GM21526 (cell line): ENCODE measurements at regions not wholly inside any gene's neighbourhood (a gene's known extent, or its start where the extent isn't known, plus 50 kb on each side); places are given as distances from the start of the nearest gene placed in this dataset.

Experiments
- ATAC-seq: cut with Tn5 transposase; IDR thresholded peaks from one replicate; pipeline ENCODE4 v1.9.1; 2021; ENCODE audit warnings: moderate library complexity; ENCODE audit not compliant: unreplicated experiment, low FRiP score

DNA sequence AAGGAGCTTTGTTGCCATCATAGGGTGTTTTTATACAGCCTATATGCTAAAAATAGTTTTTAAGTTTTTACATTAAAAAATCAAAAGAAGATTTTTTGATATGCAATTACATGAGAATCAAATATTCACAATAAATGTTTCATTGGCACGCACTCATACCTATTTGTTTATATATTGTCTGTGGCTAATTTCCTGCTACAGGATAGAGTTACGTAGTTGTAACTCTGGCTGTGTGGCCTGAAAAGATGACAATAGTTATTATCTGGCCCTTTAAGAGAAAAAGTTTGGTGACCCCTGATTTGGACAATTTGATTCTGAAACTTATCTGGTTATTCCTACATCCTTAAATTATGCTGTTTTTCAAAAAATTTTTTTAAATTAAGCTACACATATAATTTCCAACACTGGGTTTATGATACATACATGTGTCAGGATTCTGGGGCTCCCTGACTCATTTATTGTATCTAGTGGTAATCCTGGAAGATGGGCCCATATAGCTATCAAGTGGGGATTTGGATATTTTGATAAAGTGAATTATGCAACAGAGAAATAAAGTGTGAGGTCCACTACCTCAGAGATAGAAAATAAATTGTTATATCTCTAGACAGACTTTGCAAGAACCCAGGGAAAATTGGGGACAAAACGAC lies 370.2 kb upstream of the LYPLAL1 start:
- no peak for ATAC-seq

DNA sequence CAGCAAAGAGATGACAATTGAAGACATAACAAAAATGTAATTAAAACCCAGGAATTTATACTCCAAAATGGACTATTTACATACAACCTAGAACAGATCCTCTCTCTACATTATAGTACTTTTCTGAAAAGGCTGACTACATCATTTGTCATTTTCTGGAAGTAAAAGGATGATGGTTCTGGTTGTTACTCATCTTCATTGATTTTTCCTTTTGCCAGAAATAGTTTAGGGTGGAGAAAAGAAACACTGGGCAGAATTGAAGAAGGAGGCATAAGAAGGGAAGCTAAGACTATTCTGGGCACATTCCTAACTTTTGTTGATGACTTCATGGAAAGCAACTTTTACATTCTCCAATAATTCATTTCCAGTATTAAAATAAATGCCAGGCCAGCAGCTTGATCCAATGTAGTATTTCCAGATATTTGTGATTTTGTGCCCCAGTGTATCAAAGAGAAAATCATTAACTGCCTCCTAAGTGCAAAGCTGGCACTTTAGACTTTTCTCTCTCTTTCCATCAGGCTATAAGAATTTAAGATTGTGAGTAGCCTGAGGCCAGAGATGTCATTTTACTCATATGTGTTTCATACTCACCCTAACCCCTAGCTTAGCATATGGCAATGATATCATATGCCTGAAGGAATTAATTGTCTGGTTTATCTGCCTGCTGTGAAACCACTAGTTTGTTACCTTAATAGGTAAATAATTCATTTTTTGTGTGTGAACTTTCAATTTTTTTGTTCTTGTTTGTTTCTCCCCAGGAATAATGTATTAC lies 369.5 kb upstream of the LYPLAL1 start:
- ATAC-seq: no peak

DNA sequence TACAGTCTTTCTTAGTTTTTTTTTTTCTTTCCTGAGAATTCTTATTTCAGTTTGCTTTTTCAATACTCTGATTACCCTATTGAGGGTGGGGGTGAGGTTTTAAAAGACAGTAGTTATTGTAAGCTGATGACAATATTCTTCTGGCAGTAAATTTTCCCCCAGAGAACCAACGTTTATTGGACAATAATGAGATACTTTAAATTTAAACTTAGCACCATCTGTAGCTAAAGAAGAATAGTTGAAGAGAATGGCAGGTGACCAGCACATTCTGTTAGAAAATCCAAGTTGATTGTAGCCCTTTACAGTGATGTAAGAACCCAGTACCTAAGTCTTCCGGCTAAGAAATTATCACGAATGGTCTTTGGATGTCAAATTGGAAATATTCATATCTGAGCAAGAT lies 364.6 kb upstream of the LYPLAL1 start:
- ATAC-seq: no peak

DNA sequence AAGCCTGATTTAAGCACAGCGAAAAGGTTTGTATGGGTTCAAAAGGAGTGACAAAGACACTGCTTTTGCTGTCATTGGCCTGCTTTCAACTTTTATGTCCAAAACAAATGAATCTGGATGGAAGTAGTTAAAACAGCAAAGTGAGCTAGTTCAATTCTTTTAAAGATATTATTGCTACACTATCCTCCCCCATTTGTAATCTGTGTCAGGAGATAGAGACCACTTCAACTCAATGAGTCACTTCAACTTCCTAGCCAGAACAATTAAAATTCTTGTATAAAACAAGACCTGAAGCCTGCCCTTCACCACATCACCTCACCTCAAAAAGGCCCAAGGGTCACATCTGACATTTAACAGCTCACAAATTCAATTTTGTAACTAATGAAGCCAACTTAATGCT lies 364.1 kb upstream of the LYPLAL1 start:
- no peak for ATAC-seq

DNA sequence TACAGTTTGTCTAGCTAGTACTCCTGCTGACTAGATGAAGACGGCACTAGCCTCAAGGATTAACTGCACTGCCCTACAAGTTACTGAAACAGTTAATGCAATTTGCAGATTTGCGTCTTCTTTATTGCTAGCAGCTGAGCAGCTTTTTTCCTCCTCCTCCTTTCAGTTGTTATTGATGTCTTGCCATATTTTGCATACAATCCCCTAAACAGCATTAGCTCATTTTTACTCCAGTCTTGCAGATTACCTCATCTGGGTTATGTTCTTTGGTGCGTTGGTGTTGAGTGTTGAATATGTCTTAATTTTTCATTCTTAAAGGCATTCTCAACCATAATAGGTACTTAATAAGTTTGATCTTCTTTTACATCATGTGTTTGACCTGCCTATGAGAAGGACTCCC lies 363.4 kb upstream of the LYPLAL1 start:
- no peak for ATAC-seq

DNA sequence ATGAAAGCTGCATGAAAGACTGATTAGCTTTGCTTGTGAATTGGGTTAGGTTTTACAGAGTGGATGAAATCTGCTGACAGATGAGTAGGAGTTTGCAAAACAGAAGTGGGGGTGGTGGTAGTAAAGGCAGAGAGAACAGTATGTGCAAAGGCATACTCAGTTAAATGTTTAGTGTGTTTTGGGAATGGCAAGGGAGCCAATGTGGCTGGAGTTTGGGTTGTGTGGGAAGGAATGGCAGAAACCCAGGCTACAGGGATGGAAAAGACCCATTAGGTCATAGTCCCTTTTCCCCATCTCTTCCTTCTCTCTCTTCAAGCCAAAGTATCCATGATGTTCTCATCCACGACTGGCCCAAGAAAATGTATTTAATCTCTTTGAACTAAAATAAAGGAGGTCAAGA lies 362.2 kb upstream of the LYPLAL1 start:
- no peak for ATAC-seq

DNA sequence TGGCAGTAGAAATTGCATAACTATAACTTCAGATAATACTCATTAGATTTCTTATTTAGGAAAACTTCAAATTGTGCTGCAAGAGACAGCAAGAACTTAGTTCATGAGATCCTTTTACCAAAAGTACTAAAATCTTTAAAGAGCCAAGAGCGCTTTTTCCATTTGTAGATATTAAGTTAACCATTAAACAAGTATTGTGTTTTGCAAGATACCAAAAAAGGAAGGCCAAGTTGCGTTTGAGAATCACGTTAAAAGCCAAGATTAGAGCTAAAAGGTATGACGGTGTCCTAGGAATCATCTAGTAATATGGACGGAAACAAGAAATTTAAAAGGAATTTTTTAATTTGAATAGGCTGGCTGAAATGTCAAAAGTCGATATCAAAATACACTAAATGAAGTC lies 361.3 kb upstream of the LYPLAL1 start:
- ATAC-seq: no peak

DNA sequence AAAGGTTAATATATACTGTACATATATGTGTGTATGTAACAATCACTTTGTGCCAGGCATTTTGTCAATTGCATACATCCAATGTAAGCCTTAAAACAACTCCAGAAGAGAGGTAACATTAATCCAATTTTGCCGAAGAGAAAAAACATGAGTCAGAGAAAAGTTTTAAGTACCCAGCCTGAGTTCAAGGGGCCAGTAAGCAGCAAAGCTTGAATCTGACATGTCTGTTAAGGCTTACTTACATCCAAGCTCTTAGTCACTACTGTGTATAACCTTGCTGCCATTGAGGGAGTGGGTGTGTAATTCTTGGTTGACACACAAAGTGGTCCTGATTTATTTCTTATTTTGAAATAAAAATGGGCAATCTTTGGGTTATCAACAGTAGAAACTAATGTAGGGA lies 360.4 kb upstream of the LYPLAL1 start:
- ATAC-seq: no peak

DNA sequence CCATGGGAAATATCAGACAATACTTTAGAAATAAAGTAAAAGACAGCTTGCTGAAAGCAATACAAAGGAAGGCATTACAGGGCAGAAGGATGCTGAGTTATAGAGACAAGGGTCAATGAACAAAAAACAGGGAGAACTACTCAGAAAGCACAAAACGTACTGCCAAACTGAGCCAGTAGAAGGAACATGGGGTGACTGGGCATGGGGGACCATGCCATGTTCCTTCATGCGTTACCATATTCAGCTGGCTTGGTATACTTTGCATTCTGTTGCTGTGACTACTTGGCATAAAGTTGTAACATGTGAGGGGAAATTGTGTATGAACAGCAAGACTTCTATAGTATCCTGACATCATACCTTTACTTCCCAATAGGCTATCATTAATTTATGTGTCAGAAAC lies 358.6 kb upstream of the LYPLAL1 start:
- no peak for ATAC-seq

DNA sequence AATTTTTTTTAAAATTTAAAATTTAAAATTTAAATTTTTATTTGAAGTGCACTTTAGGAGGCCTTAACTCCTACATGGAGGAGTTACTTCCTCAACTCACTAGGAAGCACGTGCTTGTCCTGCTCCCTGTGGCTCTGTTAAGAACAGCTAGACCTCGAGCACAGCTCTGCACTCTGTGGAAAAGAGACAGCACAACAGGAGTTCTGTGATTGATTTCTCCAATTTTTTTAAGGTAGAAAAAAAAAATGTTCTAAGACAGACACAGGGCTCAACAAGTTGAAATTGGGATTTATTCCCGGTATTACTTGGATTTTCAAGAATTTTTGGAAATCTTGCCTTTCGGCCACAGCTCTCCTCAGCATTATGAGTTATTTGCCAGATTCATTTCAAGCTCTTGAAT lies 356.6 kb upstream of the LYPLAL1 start:
- no peak for ATAC-seq

DNA sequence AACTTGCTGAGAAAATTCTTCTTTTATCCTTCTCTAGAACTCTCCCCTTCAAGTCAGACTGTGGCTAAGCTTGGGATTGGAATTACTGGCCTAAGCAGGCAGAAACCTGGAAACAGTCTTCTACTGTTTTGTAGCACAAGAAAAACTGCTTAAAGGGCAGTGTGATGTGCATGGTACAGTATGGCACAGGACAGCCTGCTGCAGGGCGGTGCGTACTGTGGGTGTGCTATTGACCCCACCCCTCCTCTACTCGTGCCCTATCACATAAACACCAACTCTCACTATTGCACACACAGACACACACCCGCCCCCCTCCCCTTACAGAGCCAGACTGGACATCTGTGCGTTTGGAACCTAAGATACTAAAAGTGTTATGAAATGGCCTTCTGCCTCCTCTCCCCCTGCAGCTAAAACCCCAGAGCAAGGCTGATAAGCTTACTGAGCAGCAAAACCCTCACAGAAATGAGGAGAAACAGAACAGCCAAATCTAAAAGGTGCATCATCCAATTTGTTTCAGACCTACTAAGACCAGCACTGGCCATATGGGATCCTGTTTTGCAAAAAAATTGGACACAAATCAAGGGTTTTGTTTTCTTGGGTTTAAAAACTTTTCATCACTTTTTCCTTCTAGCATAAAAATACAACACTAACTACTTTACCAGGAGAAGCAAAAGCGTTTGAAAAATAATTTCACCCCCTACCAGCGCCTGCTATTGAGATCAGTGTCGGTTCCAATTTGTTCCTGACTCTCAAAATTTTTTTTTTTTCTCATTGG lies 355.8 kb upstream of the LYPLAL1 start:
- ATAC-seq: no peak

DNA sequence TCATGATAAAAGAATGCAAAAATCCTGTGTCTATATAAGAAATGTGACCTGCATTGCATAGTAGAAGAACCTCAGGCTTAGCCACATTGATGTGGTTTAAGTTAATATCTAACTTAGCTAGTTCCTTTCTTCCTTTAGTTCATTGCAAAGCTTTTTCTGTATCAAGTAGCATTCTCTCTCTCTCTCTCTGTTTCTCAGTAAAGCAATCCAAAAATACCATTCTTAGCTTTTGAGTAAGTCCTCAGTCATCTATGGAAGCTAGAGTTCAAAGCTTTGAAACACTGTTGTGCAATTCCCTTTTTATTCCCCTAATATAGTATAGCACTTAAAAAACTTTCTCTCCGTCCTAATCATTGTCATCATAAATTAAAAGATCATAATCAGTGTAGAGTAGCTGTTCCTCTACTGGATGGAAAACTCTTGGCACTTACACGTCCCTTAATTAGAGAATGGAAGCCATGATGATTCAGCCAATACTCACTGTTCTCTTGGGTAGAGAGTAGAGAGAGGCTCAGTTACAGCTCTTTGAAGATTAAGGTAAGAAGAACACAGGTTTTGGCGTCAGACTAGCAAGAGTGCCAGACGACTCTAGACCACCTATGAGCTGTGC lies 350.3 kb upstream of the LYPLAL1 start:
- ATAC-seq: no peak

DNA sequence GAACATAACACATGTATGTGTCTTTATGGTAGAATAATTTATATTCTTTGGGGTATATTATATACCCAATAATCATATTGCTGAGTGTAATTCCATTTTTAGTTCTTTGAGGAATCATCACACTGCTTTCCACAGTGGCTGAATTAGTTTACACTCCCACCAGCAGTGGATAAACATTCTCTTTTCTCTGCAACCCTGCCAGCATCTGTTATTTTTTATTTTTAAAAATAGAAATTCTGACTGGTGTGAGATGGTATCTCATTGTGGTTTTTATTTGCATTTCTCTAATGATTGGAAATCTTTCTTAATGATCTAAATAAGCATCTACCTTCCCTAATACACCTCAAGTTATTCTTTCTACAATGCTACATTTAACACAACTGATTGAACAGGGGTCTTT lies 346.2 kb upstream of the LYPLAL1 start:
- ATAC-seq: no peak

DNA sequence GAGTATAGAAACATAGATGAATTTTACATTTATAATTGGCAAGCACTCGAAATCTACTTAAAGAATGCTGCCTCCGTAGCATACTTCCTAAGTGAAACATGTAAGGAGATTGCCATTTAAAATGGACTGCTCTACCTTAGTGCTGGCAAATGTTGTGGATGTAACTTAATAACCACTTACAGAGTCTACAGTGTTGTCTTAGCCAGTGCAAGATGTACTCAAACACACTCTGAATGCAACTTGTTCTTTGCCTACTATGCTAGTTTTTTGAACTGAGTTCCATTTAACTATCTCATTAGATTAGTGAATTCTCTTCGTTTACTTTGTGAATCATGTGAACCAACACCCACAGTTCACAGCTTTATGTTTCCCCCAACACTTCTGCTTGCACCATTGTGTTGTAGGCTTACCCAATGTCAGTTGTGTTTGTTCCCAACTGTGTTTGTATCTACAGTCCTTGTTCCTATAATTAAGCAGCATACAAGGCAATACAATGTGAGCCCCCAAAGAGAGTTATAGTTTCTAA lies 345.5 kb upstream of the LYPLAL1 start:
- no peak for ATAC-seq

DNA sequence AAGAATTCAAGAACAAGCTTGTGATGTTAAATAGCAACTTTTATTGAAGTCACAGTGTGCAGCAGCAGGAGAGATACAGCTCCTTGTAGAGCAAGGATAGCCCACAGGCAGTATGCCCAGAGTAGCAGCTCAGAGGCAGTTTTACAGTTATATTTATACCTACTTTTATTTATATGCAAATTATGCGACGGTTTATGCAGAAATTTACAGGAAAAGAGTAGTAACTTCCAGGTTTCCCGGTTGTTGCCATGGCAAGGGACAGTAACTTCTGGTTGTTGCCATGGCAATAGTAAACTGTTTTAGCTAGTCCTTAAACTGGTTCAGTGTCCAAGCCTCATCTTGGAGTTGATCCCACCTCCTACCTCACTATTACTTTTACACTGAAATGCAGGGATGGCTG lies 344.6 kb upstream of the LYPLAL1 start:
- no peak for ATAC-seq

DNA sequence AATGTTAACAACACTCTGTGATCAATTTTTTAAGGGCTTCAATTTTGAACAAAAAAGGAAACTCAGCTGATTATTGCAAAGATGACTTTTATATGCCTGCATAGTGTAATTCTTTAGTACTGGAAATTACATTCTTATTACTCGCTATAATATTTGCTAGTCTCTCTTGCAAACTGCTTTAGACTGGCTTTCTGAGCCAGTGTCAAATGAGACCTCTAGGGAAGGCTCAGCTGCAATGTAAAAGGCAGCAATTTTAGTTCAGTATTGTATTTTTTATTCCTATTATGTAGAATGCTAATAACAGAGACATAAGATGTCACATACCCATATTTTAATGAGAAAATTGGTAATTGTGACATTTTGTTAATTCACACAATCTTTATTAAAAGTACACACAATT lies 338.1 kb upstream of the LYPLAL1 start:
- no peak for ATAC-seq

DNA sequence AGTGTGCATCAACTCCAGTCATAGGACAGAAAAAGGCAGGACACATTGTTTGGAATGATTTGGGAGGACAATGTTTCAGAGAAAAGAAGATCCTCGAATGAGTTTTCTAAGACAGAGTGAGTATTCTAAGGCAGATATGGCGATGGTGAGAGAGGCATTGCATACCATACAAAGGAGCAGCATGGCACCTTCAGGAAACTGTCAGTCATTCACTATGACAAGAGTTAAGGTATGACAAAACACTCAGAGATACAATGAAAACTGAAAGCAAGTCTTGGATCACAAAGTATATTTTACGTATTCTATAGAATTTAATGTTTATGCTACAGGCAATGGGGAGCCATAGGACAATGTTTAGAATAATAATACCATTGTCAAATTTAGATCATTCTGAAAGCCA lies 337.4 kb upstream of the LYPLAL1 start:
- ATAC-seq: no peak

DNA sequence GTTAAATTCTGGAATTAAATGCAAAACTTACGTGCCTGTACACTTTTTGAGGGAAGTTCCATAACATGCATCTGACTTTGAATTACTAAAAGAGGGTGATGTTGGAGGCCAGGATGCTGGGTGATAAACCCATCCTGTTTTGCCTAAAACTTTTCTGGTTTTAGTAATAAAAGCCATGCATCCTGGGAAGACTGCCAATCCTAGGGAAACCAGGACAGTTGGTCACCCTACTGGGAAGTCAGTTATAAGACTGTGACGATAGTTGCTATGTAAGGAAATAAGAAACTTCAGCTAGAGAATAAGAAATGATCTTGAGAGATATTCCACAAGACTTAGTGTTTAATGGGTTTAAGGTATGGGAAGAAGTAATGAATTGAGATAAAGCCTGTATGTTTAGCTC lies 336.6 kb upstream of the LYPLAL1 start:
- no peak for ATAC-seq

DNA sequence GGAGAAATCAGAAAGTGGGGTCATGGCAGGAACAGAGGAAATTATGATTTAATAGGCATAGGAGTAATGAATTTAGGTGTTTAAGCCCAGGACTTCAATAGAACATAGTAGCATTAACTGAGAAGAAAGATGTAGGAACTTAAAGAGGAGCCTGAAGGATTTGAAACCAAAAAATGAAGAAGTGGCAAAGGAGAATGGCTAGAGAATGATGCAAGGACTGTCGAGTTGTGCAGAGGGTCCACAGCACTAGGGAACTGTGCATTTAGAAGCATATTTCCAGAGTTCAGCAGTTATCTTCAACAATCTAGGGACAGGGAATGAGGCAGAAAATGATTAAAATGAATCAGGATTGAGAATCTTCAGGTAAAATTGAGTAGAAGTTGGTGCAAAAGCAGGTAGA lies 328.1 kb upstream of the LYPLAL1 start:
- no peak for ATAC-seq

DNA sequence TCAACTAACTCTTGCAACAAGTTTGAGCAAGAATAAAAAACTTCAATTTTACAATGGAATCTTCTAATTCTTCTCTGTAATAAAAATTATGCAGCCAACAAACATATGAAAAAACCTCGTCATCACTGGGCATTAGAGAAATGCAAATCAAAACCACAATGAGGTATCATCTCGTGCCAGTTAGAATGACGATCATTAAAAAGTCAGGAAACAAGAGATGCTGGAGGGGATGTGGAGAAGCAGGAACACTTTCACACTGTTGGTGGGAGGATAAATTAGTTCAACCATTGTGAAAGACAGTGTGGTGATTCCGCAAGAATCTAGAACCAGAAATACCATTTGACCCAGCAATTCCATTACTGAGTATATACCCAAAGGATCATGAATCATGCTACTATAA lies 327.5 kb upstream of the LYPLAL1 start:
- ATAC-seq: no peak
